Skeletal muscle satellite cell (primary cell): ENCODE measurements at regions not wholly inside any gene's neighbourhood (a gene's known extent, or its start where the extent isn't known, plus 50 kb on each side); places are given as distances from the start of the nearest gene placed in this dataset.

Experiments
- H3K27me3 ChIP-seq: 2 replicates; pipeline ENCODE4 v1.7.0; 2013; ENCODE audit warnings: low read length; ENCODE audit not compliant: control insufficient read depth, insufficient read depth
- H3K36me3 ChIP-seq: 2 replicates; pipeline ENCODE4 v1.7.0; 2013; ENCODE audit warnings: mild to moderate bottlenecking, control low read depth, low read length; ENCODE audit not compliant: insufficient read depth
- H3K4me1 ChIP-seq: 2 replicates; pipeline ENCODE4 v1.7.0; 2013; ENCODE audit warnings: low read length; ENCODE audit not compliant: control insufficient read depth, insufficient read depth
- H3K4me2 ChIP-seq: 2 replicates; pipeline ENCODE4 v1.7.0; 2013; ENCODE audit warnings: mild to moderate bottlenecking, low read length
- H3K4me3 ChIP-seq: 2 replicates; pipeline ENCODE4 v1.7.0; 2013; ENCODE audit warnings: low read length
- H3K9ac ChIP-seq: 2 replicates; pipeline ENCODE4 v1.7.0; 2013; ENCODE audit warnings: mild to moderate bottlenecking, low read depth, low read length, moderate library complexity
- H3K9me3 ChIP-seq: replicated peaks from 2 replicates; pipeline ENCODE4 v1.7.0; 2013; ENCODE audit warnings: mild to moderate bottlenecking, control low read depth, low read length

- Histone ChIP-seq H3K9me3 (no peaks in the 10 kb centered on the region), H3K9ac (no peak overlapping the region), H3K27me3 (no peaks in the 10 kb centered on the region), H3K4me3 (no peak overlapping the region), H3K4me2 (no peak overlapping the region), H3K4me1 (no peaks in the 10 kb centered on the region), H3K36me3 (no peaks in the 10 kb centered on the region)
These were observed 453.7 kb downstream of the INSC start for GRCh38 chr11:15568440-15568839.

- Histone ChIP-seq H3K9ac (no peak overlapping the region), H3K4me2 (no peak overlapping the region), H3K36me3 (no peaks in the 10 kb centered on the region), H3K4me1 (no peaks in the 10 kb centered on the region), H3K9me3 (no peaks in the 10 kb centered on the region), H3K4me3 (no peak overlapping the region), H3K27me3 (no peaks in the 10 kb centered on the region)
These were observed 454.7 kb downstream of the INSC start for GRCh38 chr11:15569305-15570025.

GRCh38 chr11:15575409-15575808 lies 460.7 kb downstream of the INSC start:
- H3K36me3 ChIP-seq: no peaks in the 10 kb centered on the region
- no peaks in the 10 kb centered on the region for H3K9me3 ChIP-seq
- H3K9ac ChIP-seq: no peak overlapping the region
- H3K4me3 ChIP-seq: no peak overlapping the region
- H3K27me3 ChIP-seq: no peaks in the 10 kb centered on the region
- no peak overlapping the region for H3K4me2 ChIP-seq
- no peaks in the 10 kb centered on the region for H3K4me1 ChIP-seq

GRCh38 chr11:15576769-15577168 lies 462.0 kb downstream of the INSC start:
- H3K4me1 ChIP-seq: no peaks in the 10 kb centered on the region

GRCh38 chr11:15577519-15577918 lies 462.8 kb downstream of the INSC start:
- no peaks in the 10 kb centered on the region for H3K36me3 ChIP-seq
- H3K27me3 ChIP-seq: no peaks in the 10 kb centered on the region
- no peak overlapping the region for H3K4me3 ChIP-seq
- H3K4me1 ChIP-seq: no peaks in the 10 kb centered on the region
- H3K9ac ChIP-seq: no peak overlapping the region
- no peaks in the 10 kb centered on the region for H3K9me3 ChIP-seq
- no peak overlapping the region for H3K4me2 ChIP-seq

More at GRCh38 chr11:15576769-15577168, 462.0 kb downstream of the INSC start:
- Histone ChIP-seq H3K9me3 (no peaks in the 10 kb centered on the region), H3K4me2 (no peak overlapping the region), H3K9ac (no peak overlapping the region), H3K4me3 (no peak overlapping the region), H3K27me3 (no peaks in the 10 kb centered on the region), H3K36me3 (no peaks in the 10 kb centered on the region)

GRCh38 chr11:15579287-15580001 lies 464.7 kb downstream of the INSC start:
- H3K36me3 ChIP-seq: no peaks in the 10 kb centered on the region
- no peaks in the 10 kb centered on the region for H3K4me1 ChIP-seq
- H3K9me3 ChIP-seq: no peaks in the 10 kb centered on the region
- no peak overlapping the region for H3K9ac ChIP-seq
- no peaks in the 10 kb centered on the region for H3K27me3 ChIP-seq
- no peak overlapping the region for H3K4me3 ChIP-seq
- H3K4me2 ChIP-seq: no peak overlapping the region

- Histone ChIP-seq H3K4me1 (no peaks in the 10 kb centered on the region), H3K27me3 (no peaks in the 10 kb centered on the region), H3K4me2 (no peak overlapping the region), H3K9ac (no peak overlapping the region), H3K4me3 (no peak overlapping the region), H3K9me3 (no peaks in the 10 kb centered on the region), H3K36me3 (no peaks in the 10 kb centered on the region)
These were observed 465.5 kb downstream of the INSC start for GRCh38 chr11:15580056-15580774.

GRCh38 chr11:15580775-15581095 lies 466.0 kb downstream of the INSC start:
- Histone ChIP-seq H3K36me3 (no peaks in the 10 kb centered on the region), H3K4me2 (no peak overlapping the region), H3K9ac (no peak overlapping the region), H3K4me1 (no peaks in the 10 kb centered on the region), H3K9me3 (no peaks in the 10 kb centered on the region), H3K4me3 (no peak overlapping the region), H3K27me3 (no peaks in the 10 kb centered on the region)

- no peaks in the 10 kb centered on the region for H3K9me3 ChIP-seq
- H3K27me3 ChIP-seq: no peaks in the 10 kb centered on the region
- no peaks in the 10 kb centered on the region for H3K36me3 ChIP-seq
- H3K9ac ChIP-seq: no peak overlapping the region
- H3K4me1 ChIP-seq: no peaks in the 10 kb centered on the region
- H3K4me3 ChIP-seq: no peak overlapping the region
- no peak overlapping the region for H3K4me2 ChIP-seq
These were observed 469.4 kb downstream of the INSC start for GRCh38 chr11:15584158-15584557.

GRCh38 chr11:15585602-15586331 lies 471.0 kb downstream of the INSC start:
- Histone ChIP-seq H3K27me3 (no peaks in the 10 kb centered on the region), H3K4me3 (no peak overlapping the region), H3K4me1 (no peaks in the 10 kb centered on the region), H3K9me3 (no peaks in the 10 kb centered on the region), H3K9ac (no peak overlapping the region), H3K36me3 (no peaks in the 10 kb centered on the region), H3K4me2 (no peak overlapping the region)

GRCh38 chr11:15586741-15587473 lies 472.2 kb downstream of the INSC start:
- Histone ChIP-seq H3K4me2 (no peak overlapping the region), H3K9me3 (no peaks in the 10 kb centered on the region), H3K9ac (no peak overlapping the region), H3K4me3 (no peak overlapping the region), H3K36me3 (no peaks in the 10 kb centered on the region), H3K4me1 (no peaks in the 10 kb centered on the region), H3K27me3 (no peaks in the 10 kb centered on the region)
